ENCODE measurements at regions not wholly inside any gene's neighbourhood (a gene's known extent, or its start where the extent isn't known, plus 50 kb on each side); places are given as distances from the start of the nearest gene placed in this dataset.

DNA sequence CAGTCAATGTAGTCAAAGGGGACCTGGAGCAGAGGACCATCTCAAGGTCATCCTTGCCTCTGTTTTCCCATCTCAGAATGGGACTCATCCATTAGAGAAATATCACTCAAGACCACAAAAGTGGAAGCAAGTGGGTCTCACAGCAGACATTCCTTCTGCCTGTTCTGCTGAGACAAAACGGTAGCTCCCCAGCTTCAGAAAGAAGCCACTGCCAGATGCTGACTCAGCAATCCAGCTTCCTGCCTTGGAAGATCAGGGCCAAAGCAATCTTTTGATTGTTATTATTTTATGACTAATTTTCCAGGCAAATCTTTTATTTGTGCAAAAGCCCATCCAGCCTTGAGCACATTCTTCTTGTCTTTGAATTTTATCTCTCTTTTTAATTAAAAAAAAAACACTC lies 86.8 kb downstream of the CCT6B start:
- in situ Hi-C loops (cut with HindIII; ENCODE audit: low sequenced_read_pairs) = no loop called here

DNA sequence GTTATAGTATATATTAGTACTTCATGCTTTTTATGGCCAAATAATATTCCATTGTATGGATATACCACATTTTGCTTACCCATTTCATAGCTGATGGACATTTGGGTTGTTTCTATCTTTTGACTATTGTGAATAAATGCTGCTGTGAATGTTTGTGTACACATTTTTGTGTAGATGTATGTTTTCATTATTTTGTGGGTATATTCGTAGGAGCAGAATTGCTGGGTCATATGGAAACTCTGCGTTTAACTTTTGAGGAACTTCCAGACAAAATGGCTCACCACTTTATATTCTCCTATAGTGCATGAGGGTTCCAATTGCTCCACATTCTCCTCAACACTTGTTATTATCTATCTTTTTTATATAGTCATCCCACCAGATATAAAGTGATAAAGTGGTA lies 88.6 kb downstream of the CCT6B start:
- in situ Hi-C loops (cut with HindIII; ENCODE audit: low sequenced_read_pairs) = no loop called here

DNA sequence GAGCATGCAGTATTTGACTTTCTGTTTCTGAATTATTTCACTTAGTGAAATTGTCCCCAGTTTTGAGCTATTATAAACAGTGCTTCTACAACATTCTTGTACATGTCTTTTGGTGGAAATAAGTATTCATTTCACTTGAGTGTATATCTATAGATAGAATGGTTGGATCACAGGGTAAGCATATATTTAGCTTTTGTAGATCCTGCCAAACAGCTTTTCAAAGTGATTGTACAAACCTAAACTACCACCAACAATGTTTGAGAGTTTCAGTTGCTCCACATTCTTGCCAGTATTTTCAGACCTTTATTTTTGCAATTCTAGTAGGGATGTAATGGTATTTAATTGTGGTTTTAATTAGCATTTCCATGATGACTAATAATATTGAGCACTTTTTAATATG lies 91.6 kb downstream of the CCT6B start:
- in situ Hi-C loops (cut with HindIII; ENCODE audit: low sequenced_read_pairs) = no loop called here

DNA sequence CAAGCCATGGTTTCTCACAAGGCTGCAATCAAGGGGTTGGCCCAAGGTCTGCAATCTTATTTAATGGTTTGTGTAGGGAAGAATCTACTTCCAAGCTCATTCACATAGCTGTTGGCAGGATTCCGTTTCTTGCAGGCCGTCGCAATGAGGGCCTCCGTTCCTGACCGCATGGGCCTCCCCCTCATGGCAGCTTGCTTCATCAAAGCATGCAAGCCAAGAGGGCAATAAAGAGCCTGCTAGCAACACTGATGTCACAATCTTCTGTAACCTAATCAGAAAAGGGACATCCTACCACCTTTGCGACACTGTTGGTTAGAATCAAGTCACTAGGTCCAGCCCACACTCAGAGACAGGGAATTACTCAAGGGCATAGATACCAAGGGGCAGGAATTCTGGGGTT lies 95.5 kb downstream of the CCT6B start:
- in situ Hi-C loops (cut with HindIII; ENCODE audit: low sequenced_read_pairs) = no loop called here

DNA sequence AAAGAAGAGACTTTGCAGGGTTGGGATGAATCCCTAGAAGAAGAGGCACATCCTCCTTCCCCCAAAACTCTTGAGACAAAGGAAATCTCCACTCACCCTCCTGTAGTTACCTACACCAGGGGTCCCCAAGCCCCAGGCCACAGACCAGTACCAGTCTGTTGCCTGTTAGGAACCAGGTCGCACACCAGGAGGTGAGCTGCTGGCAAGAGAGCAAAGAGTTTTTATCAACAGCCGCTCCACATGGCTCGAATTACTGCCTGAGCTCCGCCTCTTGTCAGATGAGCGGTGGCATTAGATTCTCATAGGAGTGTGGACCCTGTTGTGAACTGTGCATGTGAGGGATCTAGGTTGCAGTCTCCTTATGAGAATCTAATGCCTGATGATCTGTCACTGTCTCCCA lies 98.9 kb downstream of the CCT6B start:
- in situ Hi-C loops (cut with HindIII; ENCODE audit: low sequenced_read_pairs) = no loop called here

DNA sequence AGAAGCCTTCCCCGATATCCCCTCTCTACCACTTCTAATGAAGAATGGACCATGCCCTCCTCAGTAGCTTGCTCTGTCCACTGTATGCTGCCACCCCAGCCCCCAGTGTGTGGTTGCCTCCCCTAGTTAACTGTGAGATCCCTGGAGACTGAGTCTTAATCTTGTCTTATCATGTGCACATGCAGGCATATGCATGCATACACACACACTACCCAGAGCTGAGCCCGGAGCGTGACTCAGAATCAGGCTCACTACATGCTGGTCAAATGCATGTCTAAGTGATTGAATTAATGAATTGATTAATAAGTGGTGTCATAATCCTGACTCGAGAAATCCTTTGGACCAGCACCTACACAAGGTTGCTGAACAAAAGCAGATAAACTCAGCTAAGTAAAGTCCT lies 99.4 kb downstream of the CCT6B start:
- in situ Hi-C loops (cut with HindIII; ENCODE audit: low sequenced_read_pairs) = no loop called here

DNA sequence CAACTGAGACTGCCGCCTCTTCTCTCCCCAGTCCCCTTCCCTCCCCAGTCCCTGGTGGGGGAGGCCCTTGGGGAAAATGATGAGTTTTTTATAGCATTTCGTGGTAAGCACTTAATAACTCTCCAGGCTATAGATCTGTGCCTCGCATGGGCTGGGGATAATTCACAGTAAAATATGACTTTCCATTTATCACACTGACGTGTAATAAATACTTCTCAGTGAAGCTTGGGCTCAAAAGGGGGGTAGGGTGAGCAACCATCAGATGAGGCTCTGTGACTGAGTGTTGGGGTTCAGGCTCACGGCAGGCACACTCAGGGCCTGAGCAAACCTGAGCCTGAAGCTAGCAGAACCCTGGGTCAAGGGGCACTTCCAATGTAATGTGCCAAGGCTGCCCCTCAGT lies 101.6 kb downstream of the CCT6B start:
- in situ Hi-C loops (cut with HindIII; ENCODE audit: low sequenced_read_pairs) = no loop called here

DNA sequence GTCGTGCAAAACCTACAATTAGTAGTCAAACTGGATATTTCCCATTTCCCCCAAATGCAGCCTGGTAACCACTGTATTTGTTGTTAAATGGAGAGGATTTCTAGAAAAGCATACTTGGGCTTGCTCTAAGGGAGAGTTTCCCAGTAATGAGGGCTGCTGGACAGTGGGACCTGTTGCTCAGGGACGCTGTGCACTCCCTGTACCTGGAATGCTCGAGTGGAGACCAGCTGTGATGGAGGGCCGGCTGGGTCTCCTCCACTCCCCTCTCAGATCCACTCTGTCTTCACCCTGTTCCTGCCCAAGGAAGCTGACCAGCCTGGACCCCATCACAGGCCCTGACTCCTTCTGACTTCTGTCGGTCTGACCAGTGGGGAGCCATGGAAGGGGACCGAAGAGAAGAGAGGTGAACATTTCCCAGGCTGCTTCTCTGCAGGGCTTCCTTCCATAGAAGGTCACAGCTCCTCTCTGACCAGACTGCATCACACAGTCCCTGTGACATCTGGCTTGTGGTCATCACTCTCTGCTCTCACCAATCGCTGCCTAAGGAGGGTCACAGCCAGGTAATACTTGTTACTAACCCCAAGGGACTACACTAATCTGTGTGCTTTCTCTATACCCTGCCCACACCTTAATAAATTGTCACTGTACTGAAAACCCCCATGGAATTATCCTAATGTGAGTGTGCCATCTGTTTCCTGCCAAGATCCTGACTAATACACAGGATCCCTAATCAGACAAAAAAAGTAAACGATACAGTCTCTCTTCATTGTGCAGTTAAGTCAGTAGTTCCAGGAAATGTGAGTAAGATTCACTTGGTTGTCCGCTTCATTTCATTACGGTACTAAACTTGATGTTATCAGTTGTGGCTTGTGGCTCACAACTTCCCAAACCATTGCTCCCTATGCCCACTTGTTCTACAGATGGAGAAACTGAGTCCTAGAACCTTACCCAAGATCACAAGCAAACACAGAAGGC lies 102.4 kb downstream of the CCT6B start:
- in situ Hi-C loops (cut with HindIII; ENCODE audit: low sequenced_read_pairs) = no loop called here

DNA sequence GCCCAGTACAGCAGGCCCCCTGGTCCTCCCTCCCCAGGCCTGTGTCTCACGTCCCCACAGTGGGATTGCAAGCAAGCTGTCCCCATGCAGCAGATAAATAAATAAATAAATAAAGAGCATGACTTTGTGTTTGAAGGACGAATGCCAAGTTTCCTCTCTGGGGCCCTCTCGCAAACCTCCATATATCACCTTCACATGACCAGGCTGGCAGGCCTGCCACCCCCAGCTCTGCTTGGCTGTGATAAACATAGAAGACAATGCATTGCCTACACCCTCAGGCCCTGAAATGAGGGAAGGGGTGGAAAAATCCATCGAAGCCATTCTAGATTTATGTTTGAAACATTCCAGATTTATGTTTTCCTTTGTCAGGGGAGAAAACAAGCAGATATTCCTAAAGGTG lies 107.3 kb downstream of the CCT6B start:
- in situ Hi-C loops (cut with HindIII; ENCODE audit: low sequenced_read_pairs) = no loop called here

DNA sequence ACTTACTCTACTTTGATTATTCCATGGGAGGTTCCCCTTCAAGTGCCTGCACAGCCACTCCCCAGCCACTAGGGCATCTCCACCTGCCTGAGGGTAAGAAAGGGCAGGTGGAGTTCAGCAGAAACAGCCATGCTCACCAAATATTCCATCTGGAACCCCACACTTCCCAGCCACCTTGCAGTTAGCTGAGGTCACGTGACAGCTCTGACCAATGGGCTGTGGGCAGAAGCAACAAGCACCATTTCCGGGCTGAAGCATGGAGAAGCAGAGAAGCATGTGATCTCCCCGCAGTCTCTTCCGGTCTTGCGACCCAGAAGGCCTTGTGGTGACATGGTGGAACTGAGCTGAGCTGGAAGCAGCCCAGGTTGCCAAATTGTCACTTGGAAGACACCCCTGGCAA lies 108.6 kb downstream of the CCT6B start:
- in situ Hi-C loops (cut with HindIII; ENCODE audit: low sequenced_read_pairs) = no loop called here

DNA sequence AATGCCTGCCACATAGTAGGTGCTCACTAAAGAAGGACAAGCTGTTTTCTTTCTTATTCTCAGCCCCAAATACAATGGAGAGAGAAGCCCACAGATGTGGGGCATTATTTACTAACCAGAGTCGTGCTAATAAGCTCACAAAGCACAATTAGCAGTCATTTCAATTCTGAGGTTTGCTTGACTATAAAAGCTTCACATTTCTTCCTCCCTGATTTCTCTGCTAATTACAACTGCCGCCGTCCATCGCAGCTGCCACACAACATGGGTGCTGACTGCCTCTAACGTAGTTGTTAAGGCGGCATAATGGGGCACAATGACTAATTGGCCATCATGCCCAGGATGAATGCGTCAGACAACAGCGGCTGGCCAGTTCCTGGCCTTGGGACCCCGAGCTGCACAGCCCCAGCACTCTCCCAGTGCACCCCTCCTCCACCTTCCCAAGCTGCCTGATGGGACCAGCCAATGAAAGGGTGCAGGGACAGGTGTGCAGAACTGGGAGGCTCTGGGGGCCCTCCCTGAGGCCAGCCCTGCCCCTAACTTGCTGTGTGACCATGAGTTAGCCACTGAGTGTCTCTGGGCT lies 109.2 kb downstream of the CCT6B start:
- in situ Hi-C loops (cut with HindIII; ENCODE audit: low sequenced_read_pairs) = no loop called here

DNA sequence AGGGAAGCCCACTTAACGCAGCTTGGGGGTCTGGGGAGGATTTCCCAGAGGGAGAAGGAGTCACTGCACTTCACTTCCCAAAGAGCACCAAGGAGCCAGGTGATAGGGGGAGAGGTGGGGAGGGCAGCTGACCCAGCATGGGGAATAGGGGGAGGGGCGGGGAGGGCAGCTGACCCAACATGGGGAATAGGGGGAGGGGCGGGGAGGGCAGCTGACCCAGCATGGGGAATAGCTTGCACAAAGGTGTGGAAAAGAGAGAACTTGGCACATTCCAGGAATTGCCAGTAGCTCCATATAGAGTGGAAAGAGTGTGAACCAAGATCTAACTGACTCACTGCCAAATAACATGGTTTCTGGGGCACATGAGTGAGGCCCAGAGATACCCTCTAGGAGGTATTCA lies 110.3 kb downstream of the CCT6B start:
- in situ Hi-C loops (cut with HindIII; ENCODE audit: low sequenced_read_pairs) = no loop called here

DNA sequence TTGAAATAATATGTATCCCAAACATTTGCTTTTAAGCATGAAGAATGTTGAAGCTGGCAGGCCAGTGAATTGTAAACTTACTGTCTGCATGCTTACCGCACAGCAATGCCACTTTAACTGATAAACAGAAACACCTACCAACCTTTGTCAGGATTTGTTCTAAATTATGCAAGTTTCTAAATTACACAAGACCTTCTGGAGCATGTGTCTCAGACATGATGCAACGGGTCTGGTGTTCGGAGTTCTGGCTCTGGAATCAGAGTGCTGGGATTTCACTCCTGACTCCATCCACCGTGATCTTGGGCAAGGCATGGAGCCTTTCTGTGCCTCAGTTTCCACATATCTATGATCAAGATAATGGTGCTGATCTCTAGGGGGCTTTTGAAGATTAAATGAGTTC lies 111.2 kb downstream of the CCT6B start:
- in situ Hi-C loops (cut with HindIII; ENCODE audit: low sequenced_read_pairs) = no loop called here

DNA sequence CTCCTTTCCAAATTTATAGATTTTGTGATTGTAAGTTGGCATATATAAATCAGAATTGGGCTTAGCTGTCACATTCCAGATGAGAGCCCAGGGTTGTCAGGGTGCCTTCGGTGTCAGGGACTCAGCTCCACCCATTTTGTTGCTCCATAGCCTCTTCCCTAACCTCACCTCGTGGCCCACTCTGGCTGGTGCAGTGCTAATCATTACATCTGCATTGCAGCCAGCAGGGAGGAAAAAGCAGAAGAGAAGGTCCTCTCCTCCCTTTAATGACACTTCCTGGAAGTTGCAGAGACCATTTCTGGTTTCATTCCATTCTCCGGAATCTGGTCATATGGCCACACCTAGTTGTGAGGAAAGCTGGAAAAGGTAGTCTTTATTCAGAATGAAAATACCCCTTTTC lies 113.3 kb downstream of the CCT6B start:
- in situ Hi-C loops (cut with HindIII; ENCODE audit: low sequenced_read_pairs) = no loop called here

DNA sequence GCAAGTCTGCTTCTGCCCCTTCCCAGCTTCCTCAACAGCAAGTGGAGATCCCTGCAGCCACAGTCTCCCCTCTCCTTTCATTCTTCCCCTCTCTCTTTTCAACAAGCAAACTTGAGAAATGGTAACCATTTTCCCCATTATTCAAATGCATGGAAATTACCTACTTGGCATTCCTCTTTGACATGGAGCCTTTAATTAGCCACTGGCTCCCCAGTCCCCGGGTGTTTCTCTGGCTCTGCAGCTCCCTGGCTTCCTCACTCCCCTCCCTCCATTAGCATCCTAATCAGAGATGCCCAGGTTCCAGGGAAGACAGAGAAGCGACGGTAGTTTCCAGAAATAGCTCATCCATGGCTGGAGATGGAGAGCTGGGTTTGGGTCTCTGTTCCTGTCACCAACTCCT lies 116.0 kb downstream of the CCT6B start:
- in situ Hi-C loops (cut with HindIII; ENCODE audit: low sequenced_read_pairs) = no loop called here

DNA sequence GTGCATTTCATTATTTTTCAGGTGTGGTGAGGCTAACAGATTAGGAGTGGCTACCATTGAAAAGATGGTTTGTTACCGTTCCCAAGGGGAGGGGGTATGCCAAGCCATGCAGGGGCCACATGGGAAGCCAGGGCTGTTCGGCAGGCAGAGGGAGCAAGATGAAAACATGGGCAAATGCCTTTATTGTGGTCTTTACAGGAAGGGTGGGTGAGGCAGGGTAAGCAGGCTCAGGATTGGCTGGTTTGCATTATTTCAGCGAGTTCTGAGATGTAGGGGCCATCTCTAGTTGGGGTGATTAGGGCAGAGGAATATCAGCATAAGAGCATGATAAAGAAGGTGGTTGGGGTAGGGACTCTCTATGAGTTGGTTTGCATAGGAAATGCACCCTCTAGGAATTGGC lies 117.6 kb downstream of the CCT6B start:
- in situ Hi-C loops (cut with HindIII; ENCODE audit: low sequenced_read_pairs) = no loop called here

DNA sequence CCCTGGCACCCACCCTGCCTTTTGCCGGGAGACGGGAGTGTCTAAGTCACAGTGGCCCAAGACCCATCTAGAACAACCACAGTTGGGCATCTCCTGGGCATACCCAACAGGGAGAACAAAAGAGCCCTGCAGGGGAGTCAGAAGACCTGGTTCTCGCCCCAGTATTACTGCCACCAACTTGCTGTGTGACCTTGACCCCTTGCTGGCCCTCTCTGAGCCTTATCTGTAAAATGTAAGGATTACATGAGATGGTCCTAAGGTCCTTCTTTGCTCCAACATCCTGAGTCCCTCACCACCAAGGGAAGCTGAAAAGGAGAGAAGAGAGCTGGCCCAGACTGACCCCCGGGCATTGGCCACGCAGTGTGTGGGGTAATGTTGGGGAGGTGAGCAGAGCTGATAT lies 119.0 kb downstream of the CCT6B start:
- in situ Hi-C loops (cut with HindIII; ENCODE audit: low sequenced_read_pairs) = no loop called here

DNA sequence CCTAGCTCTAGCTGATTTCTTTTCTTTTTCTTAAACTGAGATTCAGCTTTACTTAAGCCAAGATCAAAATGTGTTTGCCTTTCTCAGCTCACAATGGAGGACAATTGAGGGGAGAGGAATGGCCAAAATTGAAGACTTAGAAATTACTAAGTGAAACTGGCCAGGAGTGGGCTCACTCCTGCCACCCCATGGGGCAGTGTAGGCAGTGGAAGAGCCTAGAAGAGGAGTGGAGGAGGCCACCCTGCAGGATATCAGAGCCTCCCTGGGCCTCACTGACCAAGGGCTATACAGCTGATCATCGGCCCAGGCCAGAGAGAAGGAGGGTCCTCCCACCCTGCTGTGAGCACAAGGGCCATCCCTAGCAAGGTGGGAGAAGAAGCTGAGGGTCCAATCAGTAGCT lies 119.8 kb downstream of the CCT6B start:
- in situ Hi-C loops (cut with HindIII; ENCODE audit: low sequenced_read_pairs) = no loop called here

DNA sequence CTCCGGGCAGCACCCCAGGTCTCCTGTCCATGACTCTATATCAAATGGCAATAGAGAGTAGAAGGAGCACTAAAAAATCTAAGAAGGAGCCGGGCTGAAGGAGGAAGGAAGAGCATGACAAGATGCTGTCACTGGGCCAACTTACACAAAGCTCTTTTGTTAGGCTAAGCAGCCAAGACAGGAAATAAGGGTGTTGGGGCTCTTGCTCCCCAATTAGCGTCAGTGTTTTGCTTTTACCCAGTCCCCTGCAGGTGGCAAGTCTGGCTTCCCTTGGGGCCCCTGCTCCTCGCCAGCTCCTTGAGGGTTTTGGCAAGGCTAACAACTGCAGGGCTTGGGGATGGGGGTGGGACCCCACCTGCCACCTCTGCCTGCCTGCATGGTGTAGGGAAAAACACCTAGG lies 120.5 kb downstream of the CCT6B start:
- in situ Hi-C loops (cut with HindIII; ENCODE audit: low sequenced_read_pairs) = no loop called here

DNA sequence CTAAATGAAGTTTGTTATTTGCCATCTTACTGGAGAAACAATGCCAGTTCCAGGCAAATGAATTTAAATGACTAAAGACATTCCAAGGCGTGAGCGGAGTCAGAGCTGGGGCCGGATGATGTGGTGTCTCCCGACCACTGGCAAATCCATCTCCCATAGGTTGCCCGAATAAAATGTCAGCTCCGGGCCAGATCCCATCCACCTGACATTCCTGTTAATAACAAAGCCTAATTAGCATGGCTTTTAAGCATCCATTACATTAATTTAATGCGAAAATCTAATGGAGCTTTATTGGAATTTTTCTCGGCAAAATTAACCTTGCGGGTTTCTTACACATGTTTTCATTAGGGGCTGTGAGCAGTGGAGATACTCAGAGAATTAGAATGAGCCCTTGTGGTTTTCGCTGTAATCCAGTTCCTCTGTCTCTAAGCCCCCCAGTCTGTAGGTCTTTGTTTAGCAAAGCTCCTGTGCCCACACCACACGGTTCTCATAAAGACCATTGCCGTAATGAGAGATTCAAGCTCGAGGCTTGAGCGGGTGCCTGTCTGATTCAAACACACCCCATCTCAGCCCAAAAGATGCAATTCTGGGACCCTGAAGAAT lies 123.3 kb downstream of the CCT6B start:
- in situ Hi-C loops (cut with HindIII; ENCODE audit: low sequenced_read_pairs) = loop anchor here (10.0 kb wide), 1 partner anchor 117 kb away; no protein-coding TSS in a partner anchor

DNA sequence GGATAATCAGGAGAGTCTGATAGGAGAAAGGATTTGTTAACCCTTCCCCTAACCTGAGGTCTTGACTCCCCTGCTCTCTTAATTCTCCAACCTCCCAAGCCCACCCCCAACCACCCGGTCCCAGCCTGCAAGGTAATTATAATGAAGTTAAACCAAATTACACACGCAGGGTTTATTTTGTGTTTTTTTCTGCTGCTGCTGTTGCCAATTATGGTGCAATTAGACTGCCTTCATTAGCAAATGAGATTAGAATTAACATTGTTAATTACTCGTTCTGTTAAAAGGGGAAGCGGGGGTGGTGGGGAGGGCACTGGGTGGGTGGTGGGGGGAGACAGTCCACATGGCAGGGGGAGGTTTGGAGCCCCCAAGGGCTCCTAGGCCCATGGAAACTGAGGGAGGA lies 128.9 kb downstream of the CCT6B start:
- in situ Hi-C loops (cut with HindIII; ENCODE audit: low sequenced_read_pairs) = loop anchor here (10.0 kb wide), 1 partner anchor 122 kb away; no protein-coding TSS in a partner anchor

DNA sequence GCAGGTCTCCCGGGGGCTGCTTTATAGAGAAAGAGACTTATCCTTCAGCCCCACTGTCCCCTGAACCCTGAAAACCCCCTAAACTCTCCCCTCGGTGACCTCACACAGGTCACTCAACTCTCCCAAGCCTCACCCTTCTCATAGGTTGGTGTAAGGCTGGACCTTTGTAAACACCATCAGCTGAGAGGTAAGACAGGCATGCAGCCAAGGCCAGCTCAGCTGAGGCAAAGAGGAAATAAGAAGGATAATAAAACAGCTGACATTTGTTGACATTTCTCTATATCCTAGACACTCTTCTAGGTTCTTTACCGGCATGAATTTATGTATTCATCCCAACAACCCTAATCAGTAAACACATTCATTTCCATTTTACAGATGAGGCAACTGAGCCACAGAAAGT lies 134.3 kb downstream of the CCT6B start:
- in situ Hi-C loops (cut with HindIII; ENCODE audit: low sequenced_read_pairs) = no loop called here

Measured in DLD1 (cell line).